HG03025 (cell line): ENCODE measurements at regions not wholly inside any gene's neighbourhood (a gene's known extent, or its start where the extent isn't known, plus 50 kb on each side); places are given as distances from the start of the nearest gene placed in this dataset.

Experiments used
- ATAC-seq: cut with Tn5 transposase; IDR thresholded peaks from one replicate; pipeline ENCODE4 v1.9.1; 2021; ENCODE audit warnings: mild to moderate bottlenecking, moderate library complexity; ENCODE audit not compliant: unreplicated experiment, low FRiP score

DNA sequence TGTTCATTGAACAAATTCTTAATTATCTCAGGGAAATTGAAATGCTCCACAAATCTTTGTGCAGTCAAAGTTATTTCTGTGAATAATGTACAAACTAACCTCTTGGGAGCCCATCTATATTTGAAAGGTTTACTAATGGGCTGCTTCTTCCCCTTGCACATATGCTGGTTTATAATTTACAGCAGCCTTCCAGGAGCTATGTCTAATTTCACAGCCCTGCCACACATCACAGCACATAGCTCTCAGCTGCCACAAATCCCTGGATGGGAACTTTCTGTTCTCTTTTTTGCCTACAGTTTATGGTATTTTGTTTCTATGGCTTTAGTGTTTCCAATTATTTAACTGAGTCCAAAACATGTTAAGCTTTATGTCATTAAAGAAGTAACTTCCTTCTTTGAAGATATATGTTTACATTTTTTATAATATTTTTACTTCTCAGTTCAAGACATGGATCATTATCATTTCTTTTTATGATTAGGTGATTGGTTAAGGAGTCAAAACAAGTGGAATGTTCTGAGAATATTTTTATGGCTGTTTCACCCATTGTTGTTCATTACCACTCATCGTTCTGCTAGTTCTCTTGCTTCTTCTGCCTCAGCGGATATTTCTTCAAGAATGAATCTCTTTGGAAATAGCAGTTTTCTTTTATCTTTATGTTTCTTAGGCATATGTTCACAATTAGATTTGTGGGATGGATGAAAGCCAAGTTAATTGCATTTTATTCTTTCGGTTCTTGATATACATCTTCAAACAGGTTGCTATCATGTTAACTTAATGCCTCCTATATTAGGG, 475.6 kb upstream of the MIS18BP1 start:
- ATAC-seq: no peak

DNA sequence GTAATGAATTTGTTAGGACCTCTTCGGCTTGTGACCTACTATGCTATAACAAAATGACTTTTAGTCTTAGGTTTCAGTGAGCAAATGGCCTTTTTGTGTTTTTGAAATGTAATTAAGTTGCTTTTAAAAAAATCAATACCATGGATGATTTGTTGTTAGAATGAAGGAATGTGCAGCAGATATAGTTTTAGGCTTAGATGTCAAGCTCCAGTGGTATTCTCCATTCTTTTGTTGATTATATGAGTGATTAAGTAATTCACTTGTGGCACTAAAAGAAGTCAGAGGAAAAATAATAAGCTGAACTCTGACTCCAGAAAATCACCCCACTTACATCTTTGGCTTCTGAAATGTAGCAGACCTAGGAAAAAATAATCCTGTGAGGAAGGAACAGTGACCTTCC, 474.1 kb upstream of the MIS18BP1 start:
- ATAC-seq: no peak

DNA sequence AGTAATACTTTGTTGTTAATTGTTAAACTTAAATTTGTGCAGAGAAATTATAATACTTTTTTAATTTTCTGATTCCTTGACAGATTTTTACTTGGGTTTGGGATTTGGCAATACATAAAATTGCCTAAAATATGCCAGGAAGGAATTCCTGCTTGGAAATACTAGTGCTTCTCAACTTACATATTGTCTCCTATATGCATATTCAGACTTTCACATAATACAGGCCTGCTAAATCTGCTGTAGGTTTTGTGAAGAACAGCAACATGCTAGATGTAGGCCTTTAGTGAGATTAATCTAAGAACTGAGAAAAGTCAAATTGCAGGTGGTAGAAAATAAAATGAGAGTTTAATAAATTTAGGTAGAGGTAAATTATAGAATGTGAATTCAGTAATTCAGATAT, 468.5 kb upstream of the MIS18BP1 start:
- ATAC-seq: no peak

GRCh38 chr14:45716572-45716971, 463.6 kb upstream of the MIS18BP1 start:
- no peak for ATAC-seq

GRCh38 chr14:45715946-45716345, 462.9 kb upstream of the MIS18BP1 start:
- ATAC-seq: no peak

- no peak for ATAC-seq
Observed at GRCh38 chr14:45709541-45709940, 456.5 kb upstream of the MIS18BP1 start.

DNA sequence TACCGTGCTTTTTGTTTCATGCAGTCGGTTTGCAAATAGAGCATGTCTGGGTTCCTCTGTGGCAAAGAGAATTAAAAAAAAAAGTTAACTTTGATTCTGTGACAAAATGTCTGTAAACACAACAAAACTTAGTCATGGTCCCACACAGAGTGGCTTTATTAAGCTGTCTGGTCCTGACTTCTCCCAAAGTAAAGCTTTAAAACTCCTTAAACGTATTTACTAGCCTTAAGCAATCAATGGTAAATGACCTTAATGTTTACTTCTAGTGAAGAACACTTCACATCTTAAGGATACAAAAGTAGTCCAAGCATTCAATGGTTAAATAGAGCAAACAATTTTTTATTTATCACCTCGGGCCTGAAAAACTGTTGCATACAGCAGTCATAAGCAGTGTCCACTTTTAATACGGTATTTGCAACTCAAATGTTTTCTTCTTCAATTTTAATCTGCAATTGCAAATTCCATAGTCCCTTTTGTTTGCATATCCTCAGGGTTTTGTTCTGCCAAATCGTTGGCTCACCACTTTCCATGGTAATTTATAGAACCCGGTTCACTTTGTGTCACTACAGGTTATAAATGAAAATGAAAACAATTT, 453.0 kb upstream of the MIS18BP1 start:
- no peak for ATAC-seq

DNA sequence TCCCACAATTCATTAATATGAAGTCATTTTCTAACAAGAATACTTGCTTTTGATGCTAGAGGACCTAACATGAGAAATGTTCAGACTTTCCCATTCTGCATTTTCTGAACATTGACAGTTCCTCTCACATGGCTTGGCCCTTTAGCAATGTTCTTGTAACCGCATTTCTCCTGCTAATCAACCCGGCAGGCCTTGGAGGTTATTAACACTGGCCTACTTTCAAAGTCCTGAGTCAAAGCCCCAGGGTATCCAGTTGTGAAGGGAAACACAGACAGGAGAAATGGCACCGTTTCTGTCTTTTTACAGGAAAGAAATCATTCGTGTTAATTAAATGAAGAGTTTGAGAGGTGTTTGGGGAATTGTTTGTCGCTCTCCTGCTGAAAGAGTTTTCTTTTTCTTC, 446.5 kb upstream of the MIS18BP1 start:
- no peak for ATAC-seq

DNA sequence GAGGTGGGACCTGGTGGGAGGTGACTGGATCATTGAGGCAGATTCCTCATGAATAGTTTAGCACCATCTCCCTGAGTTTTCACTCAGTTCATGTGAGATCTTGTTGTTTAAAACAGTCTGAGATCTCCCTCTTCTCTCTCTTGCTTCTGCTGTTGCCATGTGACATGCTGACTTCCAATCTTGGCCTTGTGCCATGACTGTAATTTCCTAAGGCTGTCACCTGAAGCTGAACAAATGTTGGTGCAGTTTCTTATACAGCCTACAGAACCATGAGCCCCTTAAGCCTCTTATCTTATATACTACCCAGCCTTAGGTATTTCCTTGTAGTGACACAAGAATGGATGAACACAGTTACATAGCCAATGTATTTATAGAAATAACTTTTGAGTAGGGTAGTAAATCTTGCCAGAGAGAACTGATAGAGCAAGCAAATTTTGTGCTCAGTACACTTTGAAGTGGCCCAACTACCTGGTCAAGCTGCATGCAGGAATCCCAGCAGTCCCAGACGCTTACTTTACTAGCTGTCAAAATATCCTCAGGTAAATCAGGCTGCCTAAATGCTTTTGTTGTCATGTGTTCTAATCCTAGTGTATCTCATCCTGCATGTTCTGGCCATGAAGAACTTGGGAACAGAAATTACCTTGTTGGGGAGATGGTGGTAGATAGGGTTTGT, 445.6 kb upstream of the MIS18BP1 start:
- ATAC-seq: no peak

- no peak for ATAC-seq
Observed at GRCh38 chr14:45686771-45687170, 433.8 kb upstream of the MIS18BP1 start.

- ATAC-seq: no peak
Observed at GRCh38 chr14:45680531-45680930, 427.5 kb upstream of the MIS18BP1 start.

- ATAC-seq: no peak
Observed at GRCh38 chr14:45679853-45680252, 426.9 kb upstream of the MIS18BP1 start.

DNA sequence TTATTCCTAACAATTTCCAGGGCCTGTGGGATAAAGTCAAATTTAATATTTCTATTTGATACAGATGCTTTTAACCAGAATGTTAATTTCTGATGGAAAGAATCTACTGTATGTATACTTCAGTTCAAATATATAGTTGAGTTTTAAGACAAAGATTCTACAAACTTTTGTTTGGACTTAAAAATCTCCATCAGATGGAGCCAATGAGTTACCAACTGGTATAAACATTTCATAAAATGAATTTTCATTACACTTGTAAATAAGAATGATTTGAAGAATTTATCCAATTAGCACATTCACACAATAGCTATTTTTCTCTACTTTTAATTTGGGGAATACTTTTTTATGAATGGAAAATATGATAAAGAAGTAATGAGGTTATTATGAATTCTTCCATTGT, 425.2 kb upstream of the MIS18BP1 start:
- ATAC-seq: no peak

DNA sequence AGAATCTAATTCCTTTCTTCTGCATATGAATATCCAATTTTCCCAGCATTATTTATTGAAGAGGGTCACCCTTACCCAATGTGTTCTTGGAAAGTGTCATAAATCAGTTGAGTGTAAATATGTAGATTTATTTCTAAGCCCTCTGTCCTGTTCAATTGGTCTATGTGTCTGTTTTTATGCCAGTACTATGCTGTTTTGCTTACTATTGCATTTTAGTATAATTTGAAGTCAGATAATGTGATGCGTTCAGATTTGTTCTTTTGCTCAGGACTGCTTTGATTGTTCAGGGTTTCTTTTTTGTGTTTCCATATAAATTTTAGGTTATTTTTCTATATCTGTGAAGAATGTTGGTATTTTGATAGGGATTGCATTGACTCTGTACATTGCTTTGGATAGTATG, 420.4 kb upstream of the MIS18BP1 start:
- no peak for ATAC-seq

- ATAC-seq: no peak
Observed at GRCh38 chr14:45664668-45665356, 411.8 kb upstream of the MIS18BP1 start.

- ATAC-seq: no peak
Observed at GRCh38 chr14:45658917-45659299, 405.9 kb upstream of the MIS18BP1 start.

DNA sequence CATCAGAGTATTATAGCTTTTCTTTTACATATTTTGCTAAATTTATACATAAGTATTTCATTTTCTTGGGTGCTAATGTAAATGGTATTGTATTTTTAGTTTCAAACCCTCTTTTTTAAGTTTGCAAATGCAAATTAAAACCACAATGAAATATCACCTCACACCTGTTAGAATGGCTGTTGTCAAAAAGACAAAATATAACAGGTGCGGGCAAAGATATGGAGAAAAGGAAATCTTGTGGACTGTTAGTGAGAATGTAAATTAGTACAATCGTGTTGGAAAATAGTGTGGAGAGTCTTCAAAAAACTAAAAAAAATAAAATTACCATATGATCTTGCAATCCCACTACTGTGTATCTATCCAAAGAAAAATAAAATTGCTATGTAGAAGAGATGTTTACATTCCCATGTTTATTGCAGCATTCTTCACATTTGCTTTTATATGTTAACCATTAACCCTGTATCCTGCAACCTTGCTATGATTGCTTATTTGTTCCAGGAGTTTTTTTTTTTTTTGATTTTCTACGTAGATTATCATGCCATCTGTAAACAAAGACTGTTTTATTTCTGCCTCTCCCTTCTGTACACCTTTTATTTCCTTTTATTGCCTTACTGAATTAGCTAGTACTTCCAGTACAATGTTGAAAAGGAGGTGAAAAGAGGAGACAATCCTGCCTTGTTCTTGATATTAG, 405.4 kb upstream of the MIS18BP1 start:
- ATAC-seq: no peak

GRCh38 chr14:45651890-45652289, 398.9 kb upstream of the MIS18BP1 start:
- ATAC-seq: no peak

DNA sequence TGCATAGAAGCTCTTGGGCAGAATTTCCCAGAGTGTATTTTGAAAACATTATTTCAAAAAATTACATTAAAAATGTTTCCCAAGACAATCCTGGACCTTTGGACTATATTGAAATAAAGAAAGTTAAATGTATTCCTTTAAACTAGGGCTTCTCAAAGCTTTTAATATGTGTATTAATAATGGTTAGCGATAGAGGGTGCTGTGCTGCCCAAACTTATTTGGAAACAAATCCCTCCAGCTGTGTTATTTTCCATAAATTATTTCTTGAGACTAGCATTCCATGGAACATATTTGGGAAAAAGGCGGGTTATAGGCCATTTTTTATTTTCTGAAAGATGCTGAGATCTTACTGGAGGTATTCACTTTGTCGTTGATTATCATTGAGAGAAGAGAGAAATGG, 397.8 kb upstream of the MIS18BP1 start:
- no peak for ATAC-seq

GRCh38 chr14:45649051-45649450, 396.0 kb upstream of the MIS18BP1 start:
- ATAC-seq: no peak

DNA sequence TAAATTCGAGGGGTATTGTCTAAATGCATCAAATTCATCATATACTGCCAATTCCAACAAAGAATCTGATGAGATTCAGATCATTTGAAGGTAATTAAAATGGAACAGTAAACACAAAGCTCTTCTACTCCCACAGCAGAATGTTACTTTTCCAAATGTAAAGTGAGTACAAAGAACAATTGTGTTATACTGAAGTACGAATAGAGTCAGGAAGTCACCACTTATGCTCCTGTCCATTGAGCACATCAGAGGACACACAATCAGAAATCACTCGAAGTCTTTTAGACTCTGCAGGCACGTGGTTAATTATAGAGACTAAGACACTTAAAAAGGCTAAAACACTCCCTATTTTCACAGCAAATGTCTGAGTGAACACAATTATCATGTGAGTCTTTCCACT, 388.5 kb upstream of the MIS18BP1 start:
- no peak for ATAC-seq
